ENCODE measurements at regions not wholly inside any gene's neighbourhood (a gene's known extent, or its start where the extent isn't known, plus 50 kb on each side); places are given as distances from the start of the nearest gene placed in this dataset.

- no peak overlapping the region for H3K4me3 ChIP-seq (ENCODE audit: low read length)
- no peak for DNase-seq (ENCODE audit: low read depth)
- TF ChIP-seq CTCF (conservative IDR thresholded peaks at IDR 0.05; ENCODE audit: low read depth, low read length), result no peak
Measured at GRCh38 chr15:61521953-61522352, 292.9 kb upstream of the RORA start.

DNA sequence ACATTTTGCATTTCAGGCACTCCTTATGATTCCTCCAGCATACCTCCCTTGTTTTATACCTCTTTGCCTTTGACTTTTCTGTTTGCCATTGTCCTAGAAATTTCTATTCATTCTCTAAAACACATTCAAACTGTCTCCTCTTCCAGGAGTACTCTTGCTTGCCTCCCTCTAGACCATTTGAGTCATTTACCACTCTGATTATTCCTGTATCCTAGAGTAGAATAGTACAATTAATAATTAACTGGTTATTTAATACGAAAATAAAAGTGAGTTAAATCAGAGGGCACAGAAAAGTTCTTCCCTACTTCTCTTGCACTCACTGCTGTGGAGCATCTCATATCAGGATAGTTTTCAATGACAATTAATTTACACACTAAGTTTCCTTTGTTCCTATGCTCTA is 290.2 kb upstream of the RORA start:
- no peak overlapping the region for H3K4me3 ChIP-seq (ENCODE audit: low read length)
- TF ChIP-seq CTCF (conservative IDR thresholded peaks at IDR 0.05; ENCODE audit: low read depth, low read length), result no peak
- DNase-seq (ENCODE audit: low read depth), result no peak

GRCh38 chr15:61518191-61518950 is 289.3 kb upstream of the RORA start:
- DNase-seq (ENCODE audit: low read depth), result no peak
- no peak for TF ChIP-seq CTCF (conservative IDR thresholded peaks at IDR 0.05; ENCODE audit: low read depth, low read length)
- no peak overlapping the region for H3K4me3 ChIP-seq (ENCODE audit: low read length)

DNA sequence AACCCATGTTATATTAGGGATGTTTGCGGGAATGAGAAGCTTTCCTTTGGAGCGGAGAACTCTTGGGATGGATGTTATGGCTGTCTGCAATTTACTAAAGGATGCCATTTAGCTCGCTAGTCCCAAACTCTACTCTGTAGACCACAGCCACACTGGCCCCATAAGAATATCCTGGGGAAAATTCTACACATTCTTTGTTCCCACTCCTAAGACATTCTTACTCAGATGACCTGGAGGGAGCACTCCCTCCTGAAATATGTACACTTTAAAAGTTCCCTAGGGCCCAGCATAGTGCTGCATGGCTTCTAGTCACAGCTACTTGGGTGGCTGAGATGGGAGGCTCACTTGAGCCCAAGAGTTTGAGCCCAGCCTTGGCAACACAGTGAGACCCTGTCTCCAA is 288.7 kb upstream of the RORA start:
- DNase-seq (ENCODE audit: low read depth), result no peak
- no peak overlapping the region for H3K4me3 ChIP-seq (ENCODE audit: low read length)
- no peak for TF ChIP-seq CTCF (conservative IDR thresholded peaks at IDR 0.05; ENCODE audit: low read depth, low read length)

DNA sequence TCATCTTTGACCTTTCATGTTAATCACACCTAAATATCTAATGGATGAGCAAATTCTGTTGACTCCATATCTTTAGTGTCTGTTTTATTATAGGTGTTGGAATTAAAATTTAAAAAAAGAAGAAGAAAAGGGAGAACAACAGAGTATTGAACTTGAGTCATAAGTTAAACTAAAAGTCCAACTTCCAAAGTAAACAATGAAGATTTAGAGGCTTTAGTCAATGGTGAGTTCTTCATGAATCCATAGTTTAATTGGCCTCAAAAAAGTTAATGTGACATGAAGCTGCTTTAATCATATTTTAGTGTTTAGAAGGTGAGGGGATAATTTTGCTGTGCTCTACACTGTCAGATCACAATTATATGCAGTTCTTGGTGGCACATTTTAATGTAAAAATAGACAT is 288.2 kb upstream of the RORA start:
- no peak for DNase-seq (ENCODE audit: low read depth)
- TF ChIP-seq CTCF (conservative IDR thresholded peaks at IDR 0.05; ENCODE audit: low read depth, low read length), result no peak
- no peak overlapping the region for H3K4me3 ChIP-seq (ENCODE audit: low read length)

DNA sequence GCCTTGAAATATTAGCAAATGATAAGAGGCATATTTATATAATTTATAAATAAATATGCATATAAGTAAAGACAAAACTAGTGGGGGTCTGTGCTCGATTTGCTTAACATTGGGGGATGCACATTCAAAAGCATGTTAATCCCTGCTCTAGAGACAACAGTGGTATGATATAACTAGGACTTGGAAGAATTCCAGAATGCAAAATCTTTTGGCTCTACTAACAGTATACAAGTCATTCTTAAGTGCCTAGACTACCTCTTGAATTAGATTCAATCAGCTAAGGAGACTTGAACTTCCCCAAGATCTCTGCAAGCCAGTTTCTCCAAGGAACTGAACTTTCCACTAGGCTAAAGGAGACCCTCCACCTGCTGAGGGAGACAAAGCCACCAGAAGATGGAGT is 282.7 kb upstream of the RORA start:
- DNase-seq (ENCODE audit: low read depth), result no peak
- no peak for TF ChIP-seq CTCF (conservative IDR thresholded peaks at IDR 0.05; ENCODE audit: low read depth, low read length)
- no peak overlapping the region for H3K4me3 ChIP-seq (ENCODE audit: low read length)

GRCh38 chr15:61511089-61511488 is 282.0 kb upstream of the RORA start:
- H3K4me3 ChIP-seq (ENCODE audit: low read length), result no peak overlapping the region

More at GRCh38 chr15:61511089-61511488, 282.0 kb upstream of the RORA start:
- no peak for TF ChIP-seq CTCF (conservative IDR thresholded peaks at IDR 0.05; ENCODE audit: low read depth, low read length)
- no peak for DNase-seq (ENCODE audit: low read depth)
